Thoracic aorta (tissue), 2 donors: ENCODE measurements at regions not wholly inside any gene's neighbourhood (a gene's known extent, or its start where the extent isn't known, plus 50 kb on each side); places are given as distances from the start of the nearest gene placed in this dataset.
"Not testable (repeated sequence)": the region's sequence is repeated elsewhere in the genome, so short reads cannot be mapped to it uniquely, and the experiment has no call there.

Experiments used
- ATAC-seq: fragments of 150-250 bp; one replicate; pipeline ENCODE4 v1.8.0; 2017; ENCODE audit warnings: low read depth; ENCODE audit not compliant: insufficient number of reproducible peaks, low FRiP score
- DNase-seq: peaks from one replicate; pipeline ENCODE4 v3.0.0-alpha.2; 2020; ENCODE audit warnings: low spot score
- H3K27ac ChIP-seq, 2 donors: fragments of 200-600 bp; sonication (generic); 1 replicate in 1 of 2; 2 replicates in 1 of 2; pipeline ENCODE4 v1.5.1; 2016; ENCODE audit warnings: mild to moderate bottlenecking in 2 of 2, moderate library complexity in 2 of 2
- H3K27me3 ChIP-seq: fragments of 200-600 bp; sonication (generic); replicated peaks from 2 replicates; pipeline ENCODE4 v1.6.0; 2016; ENCODE audit warnings: mild to moderate bottlenecking; ENCODE audit not compliant: insufficient read depth
- H3K36me3 ChIP-seq: fragments of 200-600 bp; sonication (generic); one replicate; pipeline ENCODE4 v1.5.1; 2016
- H3K4me1 ChIP-seq, 2 donors: fragments of 200-600 bp; sonication (generic); 1 replicate in 1 of 2; 2 replicates in 1 of 2; pipeline versions ENCODE4 v1.5.1 to v1.6.0; 2016; ENCODE audit warnings: low read depth in 2 of 2, mild to moderate bottlenecking in 1 of 2; ENCODE audit not compliant: control insufficient read depth in 1 of 2
- H3K4me3 ChIP-seq: fragments of 200-600 bp; sonication (generic); 2 replicates; pipeline ENCODE4 v1.5.1; 2016; ENCODE audit warnings: mild to moderate bottlenecking
- H3K9me3 ChIP-seq: fragments of 200-600 bp; sonication (generic); 2 replicates; pipeline ENCODE4 v1.5.1; 2016
- TF ChIP-seq, protein P1 (sequence below): fragments of 200-600 bp; sonication (generic); IDR thresholded peaks from one replicate; pipeline ENCODE4 v1.5.1; 2019; ENCODE audit warnings: antibody characterized with exemption

GRCh38 chr3:75579981-75580782 lies 83.9 kb upstream of the FRG2C start:
- H3K27me3 ChIP-seq, H3K4me1 ChIP-seq, ATAC-seq, DNase-seq, H3K27ac ChIP-seq, H3K36me3 ChIP-seq, H3K9me3 ChIP-seq: not testable (repeated sequence)
- H3K4me3 ChIP-seq = peak overlapping the region; percentile 75
- TF ChIP-seq, protein P1, sequence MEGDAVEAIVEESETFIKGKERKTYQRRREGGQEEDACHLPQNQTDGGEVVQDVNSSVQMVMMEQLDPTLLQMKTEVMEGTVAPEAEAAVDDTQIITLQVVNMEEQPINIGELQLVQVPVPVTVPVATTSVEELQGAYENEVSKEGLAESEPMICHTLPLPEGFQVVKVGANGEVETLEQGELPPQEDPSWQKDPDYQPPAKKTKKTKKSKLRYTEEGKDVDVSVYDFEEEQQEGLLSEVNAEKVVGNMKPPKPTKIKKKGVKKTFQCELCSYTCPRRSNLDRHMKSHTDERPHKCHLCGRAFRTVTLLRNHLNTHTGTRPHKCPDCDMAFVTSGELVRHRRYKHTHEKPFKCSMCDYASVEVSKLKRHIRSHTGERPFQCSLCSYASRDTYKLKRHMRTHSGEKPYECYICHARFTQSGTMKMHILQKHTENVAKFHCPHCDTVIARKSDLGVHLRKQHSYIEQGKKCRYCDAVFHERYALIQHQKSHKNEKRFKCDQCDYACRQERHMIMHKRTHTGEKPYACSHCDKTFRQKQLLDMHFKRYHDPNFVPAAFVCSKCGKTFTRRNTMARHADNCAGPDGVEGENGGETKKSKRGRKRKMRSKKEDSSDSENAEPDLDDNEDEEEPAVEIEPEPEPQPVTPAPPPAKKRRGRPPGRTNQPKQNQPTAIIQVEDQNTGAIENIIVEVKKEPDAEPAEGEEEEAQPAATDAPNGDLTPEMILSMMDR = peak; percentile 68

- H3K4me1 ChIP-seq, DNase-seq, H3K27ac ChIP-seq, H3K27me3 ChIP-seq, ATAC-seq, H3K36me3 ChIP-seq, H3K4me3 ChIP-seq, H3K9me3 ChIP-seq: not testable (repeated sequence)
Observed at GRCh38 chr3:75582536-75582935, 81.6 kb upstream of the FRG2C start.

GRCh38 chr3:75583116-75583515 lies 81.0 kb upstream of the FRG2C start:
- H3K9me3 ChIP-seq, H3K4me3 ChIP-seq, H3K36me3 ChIP-seq, H3K4me1 ChIP-seq, H3K27me3 ChIP-seq, H3K27ac ChIP-seq, ATAC-seq, DNase-seq: not testable (repeated sequence)

- H3K4me3 ChIP-seq, H3K27ac ChIP-seq, H3K27me3 ChIP-seq, H3K4me1 ChIP-seq, H3K36me3 ChIP-seq, H3K9me3 ChIP-seq, ATAC-seq, DNase-seq: not testable (repeated sequence)
Observed at GRCh38 chr3:75587695-75588094, 76.4 kb upstream of the FRG2C start.

GRCh38 chr3:75590382-75590781 lies 73.7 kb upstream of the FRG2C start:
- ATAC-seq, H3K9me3 ChIP-seq, H3K27ac ChIP-seq, H3K4me3 ChIP-seq, DNase-seq, H3K36me3 ChIP-seq, H3K27me3 ChIP-seq, H3K4me1 ChIP-seq: not testable (repeated sequence)

- H3K4me3 ChIP-seq, DNase-seq, H3K9me3 ChIP-seq, H3K4me1 ChIP-seq, H3K36me3 ChIP-seq, ATAC-seq, H3K27ac ChIP-seq, H3K27me3 ChIP-seq: not testable (repeated sequence)
- TF ChIP-seq, protein P1 = peak; percentile 27
Observed at GRCh38 chr3:75604286-75604934, 59.7 kb upstream of the FRG2C start.

DNA sequence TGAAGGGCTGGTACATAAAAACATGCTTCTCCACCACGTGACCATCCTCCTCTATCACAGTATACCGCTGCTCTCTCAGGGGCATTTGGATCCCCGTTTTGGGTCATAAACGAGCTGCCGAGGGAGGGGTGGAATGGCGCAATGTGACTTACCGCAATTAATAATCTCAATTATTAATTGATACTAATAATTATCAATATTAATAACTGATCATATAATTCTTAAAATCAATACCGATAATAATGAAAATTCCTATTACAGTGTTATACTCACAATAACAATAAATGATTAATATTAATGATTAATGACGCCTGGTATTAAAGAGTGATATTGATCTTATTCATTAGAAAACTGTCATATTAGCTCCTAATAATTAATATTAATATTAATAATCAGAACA lies 56.1 kb upstream of the FRG2C start:
- not testable (repeated sequence) for H3K4me3 ChIP-seq, H3K4me1 ChIP-seq, DNase-seq, H3K27me3 ChIP-seq, H3K36me3 ChIP-seq, H3K27ac ChIP-seq, H3K9me3 ChIP-seq, ATAC-seq

- not testable (repeated sequence) for ATAC-seq, DNase-seq, H3K9me3 ChIP-seq, H3K4me3 ChIP-seq, H3K36me3 ChIP-seq, H3K27me3 ChIP-seq, H3K4me1 ChIP-seq, H3K27ac ChIP-seq
Observed at GRCh38 chr3:75609598-75609997, 54.5 kb upstream of the FRG2C start.
